Hepatocyte (in vitro differentiated cells): ENCODE measurements at regions not wholly inside any gene's neighbourhood (a gene's known extent, or its start where the extent isn't known, plus 50 kb on each side); places are given as distances from the start of the nearest gene placed in this dataset.

Source experiments
- DNase-seq: peaks from one replicate; pipeline ENCODE4 v3.0.0-alpha.2; 2016; ENCODE audit warnings: low spot score
- H2AFZ ChIP-seq: fragments of 200-600 bp; sonication (generic); 2 replicates; pipeline ENCODE4 v1.6.0; 2016; ENCODE audit warnings: antibody characterized with exemption, mild to moderate bottlenecking
- H3K27ac ChIP-seq: fragments of 200-600 bp; sonication (generic); 2 replicates; pipeline ENCODE4 v1.5.1; 2016; ENCODE audit warnings: mild to moderate bottlenecking
- H3K27me3 ChIP-seq: fragments of 200-600 bp; sonication (generic); 2 replicates; pipeline ENCODE4 v1.6.1; 2016
- H3K36me3 ChIP-seq: fragments of 200-600 bp; sonication (generic); replicated peaks from 2 replicates; pipeline ENCODE4 v1.5.1; 2016; ENCODE audit warnings: low read depth; ENCODE audit not compliant: insufficient read depth
- H3K4me1 ChIP-seq: fragments of 200-600 bp; sonication (generic); 2 replicates; pipeline ENCODE4 v1.5.1; 2016; ENCODE audit warnings: mild to moderate bottlenecking, moderate library complexity; ENCODE audit not compliant: insufficient read depth
- H3K4me2 ChIP-seq: fragments of 200-600 bp; sonication (generic); 2 replicates; pipeline ENCODE4 v1.6.0; 2016
- H3K4me3 ChIP-seq: fragments of 200-600 bp; sonication (generic); 2 replicates; pipeline ENCODE4 v1.5.1; 2016; ENCODE audit warnings: mild to moderate bottlenecking
- H3K79me2 ChIP-seq: fragments of 200-600 bp; sonication (generic); 2 replicates; pipeline ENCODE4 v1.6.0; 2017; ENCODE audit warnings: mild to moderate bottlenecking
- H3K9me2 ChIP-seq: fragments of 200-600 bp; sonication (generic); replicated peaks from 2 replicates; pipeline ENCODE4 v1.6.0; 2017; ENCODE audit warnings: mild to moderate bottlenecking; ENCODE audit not compliant: insufficient read depth
- H3K9me3 ChIP-seq: fragments of 200-600 bp; sonication (generic); 2 replicates; pipeline ENCODE4 v1.5.1; 2016; ENCODE audit warnings: low read depth, mild to moderate bottlenecking
- H4K20me1 ChIP-seq: fragments of 200-600 bp; sonication (generic); 2 replicates; pipeline ENCODE4 v1.6.0; 2016; ENCODE audit warnings: mild to moderate bottlenecking; ENCODE audit not compliant: insufficient read depth, poor library complexity, severe bottlenecking
- CTCF ChIP-seq: fragments of 200-600 bp; sonication (generic); IDR thresholded peaks from 2 replicates; pipeline ENCODE4 v1.5.1; 2016; ENCODE audit warnings: antibody characterized with exemption, mild to moderate bottlenecking; ENCODE audit not compliant: poor library complexity
- EZH2 ChIP-seq: fragments of 200-600 bp; sonication (generic); IDR thresholded peaks from 2 replicates; pipeline ENCODE4 v1.6.1; 2016; ENCODE audit warnings: antibody characterized with exemption, mild to moderate bottlenecking, borderline replicate concordance
- EZH2phosphoT487 ChIP-seq: fragments of 200-600 bp; sonication (generic); IDR thresholded peaks from one replicate; pipeline ENCODE4 v1.6.1; 2018; ENCODE audit warnings: antibody characterized with exemption, mild to moderate bottlenecking, low read depth, moderate library complexity; ENCODE audit not compliant: unreplicated experiment, severe bottlenecking
- WGBS: methylation state at CpG from one replicate; pipeline ENCODE4 v1.1.6; 2016; ENCODE audit warnings: low lambda C conversion rate; ENCODE audit errors: missing lambda C conversion rate; 5-methylcytosine and 5-hydroxymethylcytosine counted together

GRCh38 chr11:45361551-45361950, 75.4 kb upstream of the SYT13 start:
- no peak overlapping the region for H3K27ac ChIP-seq
- no peak for DNase-seq
- H3K4me3 ChIP-seq = no peak overlapping the region
- no peaks in the 10 kb centered on the region for H3K27me3 ChIP-seq
- H4K20me1 ChIP-seq = no peaks in the 10 kb centered on the region
- 77% methylated on average over 2 of the region's 2 CpGs for WGBS
- TF ChIP-seq EZH2phosphoT487 (no peak), CTCF (no peak), EZH2 (no peak)
- H3K9me2 ChIP-seq = no peaks in the 10 kb centered on the region
- H3K79me2 ChIP-seq = no peaks in the 10 kb centered on the region
- H3K4me1 ChIP-seq = peaks cover 8% of the 10 kb centered on the region
- no peak overlapping the region for H2AFZ ChIP-seq
- no peak overlapping the region for H3K4me2 ChIP-seq
- no peaks in the 10 kb centered on the region for H3K36me3 ChIP-seq
- no peaks in the 10 kb centered on the region for H3K9me3 ChIP-seq

GRCh38 chr11:45355706-45356041, 69.5 kb upstream of the SYT13 start:
- H3K4me3 ChIP-seq = peak overlapping the region; percentile 65
- 19% methylated on average over 5 of the region's 5 CpGs for WGBS
- H3K4me1 ChIP-seq = peaks cover 10% of the 10 kb centered on the region
- H3K27ac ChIP-seq = peak overlapping the region; percentile 63
- H4K20me1 ChIP-seq = no peaks in the 10 kb centered on the region
- no peaks in the 10 kb centered on the region for H3K27me3 ChIP-seq
- peak overlapping the region; percentile 89 for H3K4me2 ChIP-seq
- H3K9me2 ChIP-seq = no peaks in the 10 kb centered on the region
- DNase-seq = no peak
- H2AFZ ChIP-seq = peak overlapping the region; percentile 75
- H3K36me3 ChIP-seq = no peaks in the 10 kb centered on the region
- no peaks in the 10 kb centered on the region for H3K9me3 ChIP-seq
- TF ChIP-seq EZH2phosphoT487 (no peak), EZH2 (no peak)
- no peaks in the 10 kb centered on the region for H3K79me2 ChIP-seq

- Histone ChIP-seq H3K27ac (peak overlapping the region; percentile 63), H4K20me1 (no peaks in the 10 kb centered on the region), H3K4me1 (peaks cover 10% of the 10 kb centered on the region), H3K4me3 (peak overlapping the region; percentile 65), H3K79me2 (no peaks in the 10 kb centered on the region), H3K4me2 (peak overlapping the region; percentile 89), H2AFZ (peak overlapping the region; percentile 75), H3K9me3 (no peaks in the 10 kb centered on the region), H3K9me2 (no peaks in the 10 kb centered on the region), H3K36me3 (no peaks in the 10 kb centered on the region), H3K27me3 (no peaks in the 10 kb centered on the region)
- TF ChIP-seq EZH2 = no peak
- no peak for TF ChIP-seq EZH2phosphoT487
- TF ChIP-seq CTCF = no peak
- peak; percentile 93 for DNase-seq
- WGBS = 18% methylated on average over 15 of the region's 30 CpGs
Observed at GRCh38 chr11:45354976-45355705, 69.0 kb upstream of the SYT13 start.

- 87% methylated on average over 1 of the region's 1 CpG for WGBS
- H3K4me3 ChIP-seq = no peak overlapping the region
- no peaks in the 10 kb centered on the region for H3K9me3 ChIP-seq
- H3K4me1 ChIP-seq = peaks cover 10% of the 10 kb centered on the region
- no peaks in the 10 kb centered on the region for H3K79me2 ChIP-seq
- no peak overlapping the region for H2AFZ ChIP-seq
- DNase-seq = no peak
- no peaks in the 10 kb centered on the region for H4K20me1 ChIP-seq
- H3K4me2 ChIP-seq = no peak overlapping the region
- H3K27ac ChIP-seq = no peak overlapping the region
- H3K27me3 ChIP-seq = no peaks in the 10 kb centered on the region
- no peaks in the 10 kb centered on the region for H3K36me3 ChIP-seq
- H3K9me2 ChIP-seq = no peaks in the 10 kb centered on the region
- TF ChIP-seq EZH2phosphoT487 (no peak), CTCF (no peak), EZH2 (no peak)
Observed at GRCh38 chr11:45348729-45349128, 62.6 kb upstream of the SYT13 start.
